GM19025 (cell line): ENCODE measurements at regions not wholly inside any gene's neighbourhood (a gene's known extent, or its start where the extent isn't known, plus 50 kb on each side); places are given as distances from the start of the nearest gene placed in this dataset.
"Not testable (repeated sequence)": the region's sequence is repeated elsewhere in the genome, so short reads cannot be mapped to it uniquely, and the experiment has no call there.

ENCODE experiments used
- ATAC-seq: cut with Tn5 transposase; IDR thresholded peaks from one replicate; pipeline ENCODE4 v1.9.1; 2021; ENCODE audit warnings: mild to moderate bottlenecking, low read depth, moderate library complexity; ENCODE audit not compliant: unreplicated experiment

GRCh38 chr4:43564591-43564990 lies 672.1 kb downstream of the GRXCR1 start:
- ATAC-seq, result no peak

DNA sequence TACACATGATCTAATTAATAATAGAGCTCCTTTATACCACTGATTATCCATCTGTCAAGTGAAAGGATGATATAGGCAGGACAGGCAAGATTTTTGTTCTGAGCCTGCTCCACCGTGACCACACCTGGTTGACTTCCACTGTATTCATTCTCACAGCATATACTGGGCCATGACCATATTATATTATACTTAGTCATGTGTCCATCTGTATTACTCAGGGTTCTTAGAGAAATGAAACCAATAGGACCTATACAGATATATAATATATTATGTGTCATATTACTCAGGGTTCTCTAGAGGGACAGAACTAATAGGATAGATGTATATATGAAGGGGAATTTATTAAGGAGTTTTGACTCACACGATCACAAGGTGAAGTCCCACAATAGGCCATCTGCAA lies 675.1 kb downstream of the GRXCR1 start:
- no peak for ATAC-seq

DNA sequence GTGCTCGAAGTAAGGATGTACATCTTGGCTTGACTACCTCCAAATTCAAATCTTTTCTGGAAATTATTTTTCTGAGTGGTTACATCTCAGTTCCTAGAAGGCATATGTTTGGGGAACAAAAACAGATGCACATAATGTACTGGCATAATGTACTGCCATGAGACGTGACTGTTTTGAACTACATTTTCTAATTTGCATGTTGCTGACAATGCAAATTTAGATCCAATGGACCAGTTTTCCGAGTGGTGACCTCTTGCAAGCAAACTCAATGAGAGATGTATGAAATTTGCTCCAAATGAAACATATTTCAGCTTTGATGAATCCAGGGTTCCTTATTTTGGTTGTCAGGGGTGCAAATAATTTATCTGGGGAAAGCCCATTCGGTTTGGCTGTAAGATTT lies 694.3 kb downstream of the GRXCR1 start:
- ATAC-seq, result no peak

DNA sequence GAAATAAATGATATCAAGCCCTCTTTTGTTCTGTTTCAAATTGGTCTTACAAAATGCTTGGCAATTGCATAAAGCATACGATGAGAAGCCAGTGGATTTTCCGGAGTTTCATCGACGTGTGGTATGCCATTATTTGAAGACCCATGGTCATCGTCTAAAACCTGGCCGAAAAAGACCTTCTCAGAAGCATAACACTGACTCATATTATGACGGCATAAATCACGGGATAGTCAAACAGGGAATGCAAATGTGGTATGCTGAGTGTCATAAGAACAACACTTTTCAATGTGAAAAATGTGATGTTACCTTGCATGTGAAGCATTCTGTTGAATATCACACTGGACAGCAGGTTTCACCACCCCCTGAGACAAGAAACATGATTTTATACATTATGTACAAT lies 695.2 kb downstream of the GRXCR1 start:
- ATAC-seq, result no peak

GRCh38 chr4:43607400-43607799 lies 714.9 kb downstream of the GRXCR1 start:
- ATAC-seq, result no peak

- ATAC-seq, result no peak
Measured at GRCh38 chr4:43607827-43608461, 715.4 kb downstream of the GRXCR1 start.

DNA sequence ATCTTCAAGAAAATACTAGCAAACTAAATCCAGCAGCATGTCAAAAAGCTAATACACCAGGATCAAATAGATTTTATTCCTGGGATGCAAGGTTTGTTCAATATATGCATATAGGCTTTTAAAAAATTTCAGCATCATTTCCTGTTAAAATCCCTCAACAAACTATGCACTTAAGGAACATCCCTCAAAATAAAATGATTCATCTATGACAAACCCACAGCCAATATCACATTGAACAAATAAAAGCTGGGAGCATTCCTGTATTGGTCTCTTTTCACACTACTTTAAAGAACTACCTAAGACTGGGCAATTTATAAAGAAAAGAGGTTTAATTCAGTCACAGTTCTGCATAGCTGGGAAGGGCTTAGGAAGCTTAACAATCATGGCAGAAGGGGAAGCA lies 726.7 kb downstream of the GRXCR1 start:
- no peak for ATAC-seq

DNA sequence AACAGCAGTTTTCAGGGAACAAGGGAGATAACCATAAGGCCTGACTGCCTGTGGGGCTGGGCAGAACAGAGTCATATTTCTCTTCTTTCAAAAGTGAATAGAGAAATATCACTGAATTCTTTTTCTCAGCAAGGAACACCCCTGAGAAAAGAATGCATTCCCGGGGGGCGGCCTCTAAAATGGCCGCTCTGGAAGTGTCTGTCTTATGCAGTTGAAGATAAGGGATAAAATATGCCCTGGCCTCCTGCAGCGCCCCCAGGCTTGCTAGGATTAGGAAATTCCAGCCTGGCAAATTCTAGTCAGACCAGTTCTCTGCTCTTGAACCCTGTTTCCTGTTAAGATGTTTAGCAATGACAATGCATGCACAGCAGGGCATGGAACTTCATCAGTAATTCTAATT lies 745.4 kb downstream of the GRXCR1 start:
- not testable (repeated sequence) for ATAC-seq

GRCh38 chr4:43651991-43652390 lies 759.5 kb downstream of the GRXCR1 start:
- no peak for ATAC-seq

DNA sequence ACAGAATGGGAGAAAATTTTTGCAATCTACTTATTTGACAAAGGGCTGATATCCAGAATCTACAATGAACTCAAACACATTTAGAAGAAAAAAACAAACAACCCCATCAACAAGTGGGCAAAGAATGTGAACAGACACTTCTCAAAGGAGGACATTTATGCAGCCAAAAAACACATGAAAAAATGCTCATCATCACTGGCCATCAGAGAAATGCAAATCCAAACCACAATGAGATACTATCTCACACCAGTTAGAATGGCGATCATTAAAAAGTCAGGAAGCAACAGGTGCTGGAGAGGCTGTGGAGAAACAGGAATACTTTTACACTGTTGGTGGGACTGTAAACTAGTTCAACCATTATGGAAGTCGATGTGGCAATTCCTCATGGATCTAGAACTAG lies 767.0 kb downstream of the GRXCR1 start:
- not testable (repeated sequence) for ATAC-seq

DNA sequence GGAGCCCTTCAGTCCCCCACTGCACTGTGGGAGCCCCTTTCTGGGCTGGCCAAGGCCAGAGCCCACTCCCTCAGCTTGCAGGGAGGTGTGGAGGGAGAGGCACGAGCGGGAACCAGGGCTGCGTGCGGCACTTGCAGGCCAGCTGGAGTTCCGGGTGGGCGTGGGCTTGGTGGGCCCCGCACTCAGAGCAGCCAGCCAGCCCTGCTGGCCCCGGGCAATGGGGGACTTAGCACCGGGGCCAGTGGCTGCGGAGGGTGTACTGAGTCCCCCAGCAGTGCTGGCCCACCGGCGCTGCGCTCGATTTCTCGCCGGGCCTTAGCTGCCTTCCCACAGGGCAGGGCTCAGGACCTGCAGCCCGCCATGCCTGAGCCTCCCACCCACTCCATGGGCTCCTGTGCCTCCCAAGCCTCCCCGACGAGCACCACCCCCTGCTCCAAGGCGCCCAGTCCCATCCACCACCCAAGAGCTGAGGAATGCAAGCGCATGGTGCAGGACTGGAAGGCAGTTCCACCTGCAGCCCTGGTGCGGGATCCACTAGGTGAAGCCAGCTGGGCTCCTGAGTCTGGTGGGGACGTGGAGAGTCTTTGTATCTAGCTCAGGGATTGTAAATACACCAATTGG lies 776.2 kb downstream of the KCTD8 start:
- not testable (repeated sequence) for ATAC-seq

DNA sequence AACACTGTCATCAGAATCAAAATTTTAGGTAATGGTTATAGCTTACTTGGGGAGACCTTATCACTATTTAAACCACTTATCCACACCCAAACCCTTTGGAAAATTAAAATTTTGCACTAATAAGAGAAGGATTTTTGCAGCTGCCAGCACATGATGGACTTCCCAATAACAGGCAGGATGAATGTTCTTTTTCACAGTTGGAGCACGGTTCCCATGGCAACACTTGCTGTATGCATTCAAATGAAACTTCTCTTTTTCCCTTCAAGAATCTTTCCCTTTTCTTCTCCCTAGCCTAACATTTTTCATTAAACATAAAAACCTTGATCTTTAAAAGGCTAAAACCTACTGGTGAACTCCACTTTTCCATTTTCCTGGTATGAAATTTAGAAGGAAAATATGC lies 768.2 kb downstream of the KCTD8 start:
- ATAC-seq, result no peak

- no peak for ATAC-seq
Measured at GRCh38 chr4:43682551-43682950, 766.1 kb downstream of the KCTD8 start.

- ATAC-seq, result no peak
Measured at GRCh38 chr4:43690116-43690515, 758.5 kb downstream of the KCTD8 start.

- no peak for ATAC-seq
Measured at GRCh38 chr4:43693876-43694275, 754.7 kb downstream of the KCTD8 start.

- no peak for ATAC-seq
Measured at GRCh38 chr4:43709443-43709842, 739.2 kb downstream of the KCTD8 start.

- no peak for ATAC-seq
Measured at GRCh38 chr4:43716721-43717395, 731.8 kb downstream of the KCTD8 start.

GRCh38 chr4:43718369-43718768 lies 730.2 kb downstream of the KCTD8 start:
- no peak for ATAC-seq

GRCh38 chr4:43732829-43733426 lies 715.7 kb downstream of the KCTD8 start:
- no peak for ATAC-seq

GRCh38 chr4:43742083-43742482 lies 706.5 kb downstream of the KCTD8 start:
- ATAC-seq, result no peak

- ATAC-seq, result no peak
Measured at GRCh38 chr4:43754566-43754965, 694.0 kb downstream of the KCTD8 start.

DNA sequence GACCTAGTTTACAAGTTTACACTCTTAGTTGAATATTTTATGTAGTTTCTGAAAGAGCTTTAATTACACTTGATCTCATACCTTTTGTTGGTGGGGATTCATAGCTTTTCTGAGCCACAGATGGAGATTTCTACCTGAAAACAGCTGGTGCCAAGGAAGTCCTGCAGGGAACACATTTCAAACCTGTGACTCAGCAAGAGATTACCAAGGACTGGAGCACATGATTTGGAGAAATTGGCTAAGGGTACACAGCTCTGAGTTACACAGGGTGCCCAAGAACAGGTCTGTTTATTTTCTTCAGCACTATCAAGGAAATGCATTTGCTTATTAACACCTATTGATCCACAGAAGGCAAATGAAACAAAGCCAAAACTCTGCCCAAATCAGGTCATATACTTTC lies 691.5 kb downstream of the KCTD8 start:
- no peak for ATAC-seq
